Glutamatergic neuron (in vitro differentiated cells): ENCODE measurements at regions not wholly inside any gene's neighbourhood (a gene's known extent, or its start where the extent isn't known, plus 50 kb on each side); places are given as distances from the start of the nearest gene placed in this dataset.

Source experiments
- DNase-seq: peaks from one replicate; pipeline ENCODE4 v3.0.0; 2022
- H3K27ac Mint-ChIP-seq: one replicate; pipeline ENCODE4 v1.8.0; 2020; ENCODE audit warnings: mild to moderate bottlenecking, mixed read lengths, inconsistent platforms; ENCODE audit not compliant: unreplicated experiment
- H3K27me3 Mint-ChIP-seq: one replicate; pipeline ENCODE4 v1.8.0; 2020; ENCODE audit warnings: mild to moderate bottlenecking, moderate library complexity, mixed read lengths, inconsistent platforms; ENCODE audit not compliant: unreplicated experiment
- H3K36me3 Mint-ChIP-seq: one replicate; pipeline ENCODE4 v1.8.0; 2020; ENCODE audit warnings: mild to moderate bottlenecking, mixed read lengths, inconsistent platforms; ENCODE audit not compliant: unreplicated experiment
- H3K4me1 Mint-ChIP-seq: one replicate; pipeline ENCODE4 v1.8.0; 2020; ENCODE audit warnings: mild to moderate bottlenecking, low read depth, mixed read lengths, inconsistent platforms; ENCODE audit not compliant: unreplicated experiment
- H3K4me3 Mint-ChIP-seq: one replicate; pipeline ENCODE4 v1.8.0; 2020; ENCODE audit warnings: mild to moderate bottlenecking, mixed read lengths, inconsistent platforms; ENCODE audit not compliant: unreplicated experiment
- H3K9me3 Mint-ChIP-seq: one replicate; pipeline ENCODE4 v1.8.0; 2020; ENCODE audit warnings: mild to moderate bottlenecking, moderate library complexity, mixed read lengths, inconsistent platforms; ENCODE audit not compliant: unreplicated experiment
- CTCF ChIP-seq: fragments of 200-600 bp; sonication (generic); IDR thresholded peaks from one replicate; pipeline ENCODE4 v1.5.0; 2021; ENCODE audit not compliant: partially characterized antibody, unreplicated experiment

- Mint-ChIP-seq H3K4me1 (no peaks in the 10 kb centered on the region), H3K36me3 (no peaks in the 10 kb centered on the region), H3K9me3 (no peaks in the 10 kb centered on the region), H3K4me3 (no peak overlapping the region), H3K27me3 (no peaks in the 10 kb centered on the region), H3K27ac (no peak overlapping the region)
- DNase-seq: no peak
- no peak for TF ChIP-seq CTCF
These were observed 318.4 kb upstream of the GIMD1 start for GRCh38 chr4:106687026-106687425.

- H3K4me3 Mint-ChIP-seq: no peak overlapping the region
- no peak overlapping the region for H3K27ac Mint-ChIP-seq
- H3K4me1 Mint-ChIP-seq: no peaks in the 10 kb centered on the region
- no peaks in the 10 kb centered on the region for H3K36me3 Mint-ChIP-seq
- no peaks in the 10 kb centered on the region for H3K27me3 Mint-ChIP-seq
- no peak for TF ChIP-seq CTCF
- no peak for DNase-seq
- no peaks in the 10 kb centered on the region for H3K9me3 Mint-ChIP-seq
These were observed 312.9 kb upstream of the GIMD1 start for GRCh38 chr4:106681381-106681921.

GRCh38 chr4:106679063-106679462, 310.5 kb upstream of the GIMD1 start:
- no peak overlapping the region for H3K4me3 Mint-ChIP-seq
- H3K4me1 Mint-ChIP-seq: no peaks in the 10 kb centered on the region
- no peak for DNase-seq
- no peak overlapping the region for H3K27ac Mint-ChIP-seq
- H3K36me3 Mint-ChIP-seq: no peaks in the 10 kb centered on the region
- no peaks in the 10 kb centered on the region for H3K27me3 Mint-ChIP-seq
- TF ChIP-seq CTCF: no peak
- no peaks in the 10 kb centered on the region for H3K9me3 Mint-ChIP-seq

GRCh38 chr4:106677213-106677612, 308.6 kb upstream of the GIMD1 start:
- H3K4me1 Mint-ChIP-seq: no peaks in the 10 kb centered on the region
- TF ChIP-seq CTCF: no peak
- H3K9me3 Mint-ChIP-seq: peaks cover 2% of the 10 kb centered on the region
- H3K36me3 Mint-ChIP-seq: no peaks in the 10 kb centered on the region
- H3K27ac Mint-ChIP-seq: no peak overlapping the region
- no peak overlapping the region for H3K4me3 Mint-ChIP-seq
- no peaks in the 10 kb centered on the region for H3K27me3 Mint-ChIP-seq
- DNase-seq: no peak

GRCh38 chr4:106676173-106676921, 307.8 kb upstream of the GIMD1 start:
- Mint-ChIP-seq H3K9me3 (peaks cover 2% of the 10 kb centered on the region), H3K27ac (no peak overlapping the region), H3K4me1 (no peaks in the 10 kb centered on the region), H3K27me3 (no peaks in the 10 kb centered on the region), H3K4me3 (no peak overlapping the region), H3K36me3 (no peaks in the 10 kb centered on the region)
- no peak for TF ChIP-seq CTCF
- no peak for DNase-seq
